ENCODE measurements at regions not wholly inside any gene's neighbourhood (a gene's known extent, or its start where the extent isn't known, plus 50 kb on each side); places are given as distances from the start of the nearest gene placed in this dataset.

DNA sequence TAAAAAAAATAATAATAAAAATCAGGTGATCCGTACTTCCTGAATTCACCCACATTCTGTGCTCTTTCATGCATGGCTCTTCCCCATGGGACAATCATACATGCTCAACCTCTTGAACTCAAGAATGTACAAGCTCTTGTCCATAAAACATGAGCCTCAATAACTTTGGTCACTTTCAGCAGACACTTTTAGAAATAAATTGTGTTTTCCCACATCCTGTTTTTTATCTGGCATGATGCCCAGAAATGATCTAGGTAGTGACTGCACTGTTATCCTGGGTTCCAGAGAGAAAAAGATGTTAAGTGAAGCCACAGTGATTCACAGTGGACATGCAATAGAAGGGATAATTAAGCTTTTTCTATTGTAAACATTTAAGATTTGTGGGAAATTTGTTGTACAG, 537.6 kb upstream of the TMEM132C start:
- TF ChIP-seq, protein P1, sequence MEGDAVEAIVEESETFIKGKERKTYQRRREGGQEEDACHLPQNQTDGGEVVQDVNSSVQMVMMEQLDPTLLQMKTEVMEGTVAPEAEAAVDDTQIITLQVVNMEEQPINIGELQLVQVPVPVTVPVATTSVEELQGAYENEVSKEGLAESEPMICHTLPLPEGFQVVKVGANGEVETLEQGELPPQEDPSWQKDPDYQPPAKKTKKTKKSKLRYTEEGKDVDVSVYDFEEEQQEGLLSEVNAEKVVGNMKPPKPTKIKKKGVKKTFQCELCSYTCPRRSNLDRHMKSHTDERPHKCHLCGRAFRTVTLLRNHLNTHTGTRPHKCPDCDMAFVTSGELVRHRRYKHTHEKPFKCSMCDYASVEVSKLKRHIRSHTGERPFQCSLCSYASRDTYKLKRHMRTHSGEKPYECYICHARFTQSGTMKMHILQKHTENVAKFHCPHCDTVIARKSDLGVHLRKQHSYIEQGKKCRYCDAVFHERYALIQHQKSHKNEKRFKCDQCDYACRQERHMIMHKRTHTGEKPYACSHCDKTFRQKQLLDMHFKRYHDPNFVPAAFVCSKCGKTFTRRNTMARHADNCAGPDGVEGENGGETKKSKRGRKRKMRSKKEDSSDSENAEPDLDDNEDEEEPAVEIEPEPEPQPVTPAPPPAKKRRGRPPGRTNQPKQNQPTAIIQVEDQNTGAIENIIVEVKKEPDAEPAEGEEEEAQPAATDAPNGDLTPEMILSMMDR (IDR thresholded peaks at IDR 0.05; ENCODE audit: low read length), result no peak
- TF ChIP-seq EZH2 (IDR thresholded peaks at IDR 0.05; ENCODE audit: borderline replicate concordance, low read length), result no peak
